HT-29 (cell line): ENCODE measurements at regions not wholly inside any gene's neighbourhood (a gene's known extent, or its start where the extent isn't known, plus 50 kb on each side); places are given as distances from the start of the nearest gene placed in this dataset.

Experiments used
- DNase-seq: peaks from one replicate; pipeline ENCODE4 v3.0.0-alpha.2; 2015; ENCODE audit warnings: low spot score

DNA sequence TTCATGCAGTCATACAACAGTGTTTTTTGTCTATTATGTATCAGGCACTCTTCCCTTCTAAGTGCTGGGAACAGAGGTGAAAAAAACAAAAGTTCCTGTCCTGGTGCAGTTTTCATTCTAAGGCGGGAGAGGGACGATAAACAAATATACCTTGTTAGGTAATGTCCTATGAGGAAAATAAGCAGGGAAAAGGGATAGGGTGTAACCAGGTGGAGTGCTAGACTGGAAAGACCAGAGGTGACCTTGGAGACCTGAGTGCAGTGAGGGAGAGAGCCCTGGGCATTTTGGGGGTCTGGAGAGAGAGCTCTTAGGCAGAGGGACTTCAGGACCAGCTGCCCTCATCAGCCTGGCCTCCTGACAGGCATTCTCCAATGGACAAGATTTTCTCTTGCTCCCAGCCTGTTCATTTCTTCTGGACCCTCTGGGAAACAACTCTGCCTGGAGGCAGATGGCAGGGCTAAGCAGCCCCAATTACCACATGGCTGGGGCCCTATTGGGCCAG is 97.2 kb upstream of the TJP1 start:
- DNase-seq: no peak

DNA sequence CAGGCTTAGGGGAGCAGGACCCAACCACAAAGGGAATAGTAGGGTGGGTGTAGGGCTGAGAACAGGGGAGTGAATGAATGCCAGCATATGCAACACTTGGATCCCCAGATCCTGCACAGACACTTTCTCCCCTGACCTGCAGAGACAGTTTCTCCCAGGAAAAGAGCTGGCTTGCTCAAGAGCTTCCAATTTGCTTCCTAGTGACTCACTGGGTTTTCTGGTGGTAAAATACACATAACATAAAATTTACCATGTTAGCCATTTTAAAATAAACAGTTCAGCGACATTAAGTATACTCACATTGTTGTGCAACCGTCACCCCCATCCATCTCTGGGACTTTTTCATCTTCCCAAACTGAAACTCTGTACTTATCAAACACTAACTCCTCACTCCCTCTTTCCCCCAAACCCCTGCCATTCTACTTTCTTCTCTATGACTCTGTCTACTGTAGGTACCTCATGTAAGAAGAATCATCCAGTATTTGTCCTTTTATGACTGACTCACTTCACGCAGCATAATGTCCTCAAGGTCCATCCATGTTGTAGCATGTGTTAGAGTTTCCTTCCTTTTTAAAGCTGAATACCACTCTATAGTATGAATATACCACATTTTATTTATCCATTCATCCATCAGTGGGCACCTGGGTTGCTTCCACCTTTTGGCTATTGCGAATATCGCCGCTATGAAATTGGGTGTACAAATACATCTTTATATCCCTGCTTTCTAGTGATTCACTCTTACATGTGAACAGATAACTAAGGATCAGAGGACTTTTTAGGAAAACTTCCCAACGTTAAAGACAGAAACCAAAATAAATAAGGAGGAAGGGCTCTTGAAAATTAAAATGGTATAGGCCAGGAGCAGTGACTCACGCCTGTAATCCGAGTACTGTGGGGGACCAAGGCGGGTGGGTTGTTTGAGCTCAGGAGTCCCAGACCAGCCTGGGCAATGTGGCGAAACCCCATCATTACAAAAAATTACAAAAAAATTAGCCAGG is 95.6 kb upstream of the TJP1 start:
- DNase-seq: no peak

DNA sequence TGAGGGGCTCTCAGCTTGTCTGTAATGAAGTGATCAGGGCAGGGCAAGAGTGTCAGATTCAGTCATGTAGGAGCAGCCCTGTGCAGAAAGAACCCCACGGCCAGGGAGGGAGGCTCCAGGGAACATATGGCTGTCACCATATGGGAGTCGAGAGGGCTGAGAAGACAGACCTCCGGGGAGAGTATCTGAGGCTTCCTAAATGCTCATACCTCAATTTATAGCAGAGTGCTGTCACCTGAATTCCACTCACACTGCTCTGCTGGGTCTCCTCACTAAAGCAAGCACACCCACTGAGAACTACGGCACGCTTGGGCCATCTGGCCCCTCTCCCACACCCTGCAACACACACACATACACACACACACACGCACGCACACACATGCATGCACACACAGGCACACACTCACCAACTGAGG is 92.3 kb upstream of the TJP1 start:
- DNase-seq: no peak

DNA sequence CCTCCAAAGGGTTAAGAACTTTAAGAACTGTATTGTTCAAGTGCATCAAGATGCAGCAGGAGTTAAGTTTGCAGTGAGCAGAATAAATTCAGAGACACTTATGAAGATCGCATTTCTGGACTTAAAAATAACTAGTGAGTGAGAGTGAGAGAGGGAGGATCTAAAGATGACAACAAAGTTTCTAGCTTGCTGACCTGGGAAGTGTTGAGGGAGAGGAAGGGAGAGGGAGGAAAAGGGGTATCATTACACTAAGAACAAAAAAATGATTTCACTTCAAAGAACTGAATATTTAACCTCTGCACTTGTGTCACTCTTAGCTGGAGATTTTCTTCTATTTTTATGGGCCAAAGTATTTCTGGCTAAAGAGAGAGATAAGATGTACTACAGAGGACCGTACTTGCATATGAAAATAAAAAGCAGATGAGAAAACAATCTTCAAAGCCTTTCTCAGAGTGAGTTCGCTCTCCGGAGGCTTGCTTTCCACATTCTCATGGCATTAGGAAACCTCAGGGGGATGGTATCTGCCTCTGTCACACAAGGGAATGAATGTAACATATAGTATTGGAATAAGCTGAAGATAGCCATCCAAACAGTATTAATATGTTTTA is 91.4 kb upstream of the TJP1 start:
- no peak for DNase-seq

- no peak for DNase-seq
These were observed 89.4 kb upstream of the TJP1 start for GRCh38 chr15:29911705-29912104.

GRCh38 chr15:29910068-29910467 is 87.8 kb upstream of the TJP1 start:
- DNase-seq: peak; percentile 58

GRCh38 chr15:29904757-29905417 is 82.6 kb upstream of the TJP1 start:
- DNase-seq: no peak

DNA sequence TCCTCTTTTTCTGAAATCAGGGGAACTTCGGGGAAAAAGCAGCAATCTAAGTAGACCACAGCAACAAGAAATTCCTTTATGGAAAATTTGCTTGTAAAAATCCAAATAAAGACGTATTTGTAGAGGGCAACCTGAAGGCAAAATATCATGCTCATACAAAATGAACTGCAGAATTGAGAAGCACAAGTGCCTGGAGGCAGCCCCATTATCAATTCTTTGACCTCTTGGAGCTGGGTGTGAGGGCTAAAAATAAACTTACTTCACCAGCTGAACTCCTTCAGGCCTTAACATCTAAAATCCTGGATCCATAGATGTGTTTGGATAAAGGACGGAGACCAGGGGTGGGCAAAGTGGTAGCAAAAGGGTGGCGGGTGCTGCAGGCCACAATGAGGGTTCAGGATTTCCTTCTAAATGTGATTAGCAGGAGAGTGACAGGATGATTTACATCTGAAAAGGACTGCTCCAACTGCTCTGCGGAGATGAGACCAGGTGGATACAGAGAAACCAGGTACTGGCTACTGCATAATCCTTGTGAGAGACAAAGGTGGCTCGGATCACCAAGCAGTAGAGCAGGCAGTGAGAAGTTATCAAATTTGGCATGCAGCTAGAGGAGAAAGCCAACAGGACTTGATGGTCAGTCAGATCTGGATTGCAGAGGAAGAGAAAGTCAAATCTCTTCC is 81.7 kb upstream of the TJP1 start:
- DNase-seq: no peak

DNA sequence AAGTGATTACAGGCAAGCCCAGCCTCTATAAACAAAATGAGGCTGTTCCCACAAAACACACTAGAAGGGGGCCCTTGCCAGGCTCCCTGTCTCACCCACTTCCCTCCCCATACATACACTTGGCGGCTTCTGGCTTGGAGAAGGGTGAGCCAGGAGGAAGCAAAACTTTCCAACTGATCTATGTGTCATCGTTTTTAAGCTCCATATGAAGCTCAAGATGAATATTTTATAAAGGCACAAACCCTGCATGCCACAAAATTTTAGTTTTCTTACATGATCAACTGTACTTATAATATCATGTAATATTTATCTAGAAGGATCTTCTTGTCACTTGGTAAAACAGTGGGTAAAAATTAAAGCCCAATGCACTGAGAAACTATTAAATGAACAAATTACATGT is 80.8 kb upstream of the TJP1 start:
- DNase-seq: no peak

GRCh38 chr15:29900237-29901189 is 78.2 kb upstream of the TJP1 start:
- DNase-seq: no peak

GRCh38 chr15:29896062-29896461 is 73.8 kb upstream of the TJP1 start:
- DNase-seq: no peak

GRCh38 chr15:29891096-29891457 is 68.8 kb upstream of the TJP1 start:
- no peak for DNase-seq

- no peak for DNase-seq
These were observed 68.2 kb upstream of the TJP1 start for GRCh38 chr15:29890336-29891095.

DNA sequence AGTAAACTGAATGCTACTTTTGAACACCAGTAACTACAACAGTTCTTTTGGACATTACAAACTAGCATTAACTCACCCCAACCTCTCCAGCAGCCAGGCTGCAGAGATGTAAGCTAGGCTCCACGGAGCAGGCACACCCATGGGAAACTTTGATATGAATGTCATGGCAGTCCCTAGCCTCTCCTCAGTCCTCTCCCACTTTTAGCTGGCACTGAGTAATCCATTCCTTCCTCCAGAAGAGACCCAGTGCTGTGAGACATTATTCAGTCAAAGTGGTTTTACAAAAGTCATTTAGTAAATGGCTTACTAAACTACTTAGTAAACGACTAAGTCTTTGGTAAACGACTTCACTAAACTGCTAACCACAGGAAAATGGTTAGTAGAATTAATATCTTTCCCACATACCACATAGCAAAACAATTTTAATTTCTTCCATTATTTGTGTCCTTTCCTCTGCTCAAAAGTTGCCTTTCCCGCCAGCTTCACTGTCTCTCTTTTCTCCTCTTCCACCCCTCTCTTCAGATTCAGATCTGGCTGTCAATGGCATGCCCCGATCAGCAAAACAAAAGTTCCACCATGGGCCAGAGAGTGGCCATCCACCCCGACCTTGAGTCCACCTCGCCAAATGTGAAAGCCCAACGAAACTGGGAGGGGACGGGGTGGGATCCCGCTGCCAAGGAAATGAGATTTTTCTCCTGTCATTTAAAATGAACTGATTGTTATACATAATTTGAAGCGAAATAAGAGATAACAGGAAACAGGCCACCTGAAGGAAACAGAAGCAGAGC is 67.5 kb upstream of the TJP1 start:
- no peak for DNase-seq

DNA sequence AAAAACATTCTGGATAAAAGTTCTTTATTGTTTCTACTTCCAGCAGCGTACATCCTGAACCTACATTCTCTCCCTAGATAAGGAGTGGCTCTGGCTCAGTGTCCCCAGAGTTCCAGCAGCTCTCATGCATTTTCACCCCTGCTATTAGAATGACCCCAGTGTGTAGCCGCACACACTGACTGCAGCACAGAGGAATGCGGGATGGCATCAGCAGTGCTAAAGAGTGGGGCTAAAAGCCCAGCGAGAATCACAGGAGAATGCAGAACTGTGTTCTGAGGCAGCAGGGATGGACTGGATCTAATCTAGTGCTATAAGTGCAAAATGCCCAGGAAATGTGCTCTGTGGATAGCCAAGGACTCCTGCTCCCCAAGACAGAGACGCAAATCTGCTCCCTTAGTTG is 66.4 kb upstream of the TJP1 start:
- DNase-seq: no peak

- DNase-seq: no peak
These were observed 65.5 kb upstream of the TJP1 start for GRCh38 chr15:29887721-29888120.

- no peak for DNase-seq
These were observed 62.9 kb upstream of the TJP1 start for GRCh38 chr15:29885183-29885582.

- no peak for DNase-seq
These were observed 60.9 kb upstream of the TJP1 start for GRCh38 chr15:29883126-29883525.

DNA sequence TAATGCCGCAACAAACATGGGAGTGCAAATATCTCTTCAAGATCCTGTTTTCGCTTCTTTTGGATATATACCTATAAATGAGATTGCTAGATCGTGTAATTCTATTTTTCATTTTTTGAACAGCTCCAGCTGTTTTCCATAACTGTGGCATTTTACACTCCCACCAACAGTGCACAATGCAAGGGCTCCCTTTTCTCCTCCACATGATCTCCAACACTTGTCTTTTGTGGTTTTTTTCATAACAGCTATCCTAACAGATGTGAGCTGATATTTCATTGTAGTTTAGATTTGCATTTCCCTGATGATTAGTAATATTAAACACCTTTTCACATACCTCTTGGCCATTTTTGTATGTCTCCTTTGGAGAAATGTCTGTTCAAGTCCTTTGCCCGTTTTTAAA is 58.6 kb upstream of the TJP1 start:
- DNase-seq: no peak
